NCI-H226 (cell line): ENCODE measurements at regions not wholly inside any gene's neighbourhood (a gene's known extent, or its start where the extent isn't known, plus 50 kb on each side); places are given as distances from the start of the nearest gene placed in this dataset.
"Not testable (repeated sequence)": the region's sequence is repeated elsewhere in the genome, so short reads cannot be mapped to it uniquely, and the experiment has no call there.

Experiments used
- DNase-seq: peaks from one replicate; pipeline ENCODE4 v3.0.0-alpha.2; 2015

DNA sequence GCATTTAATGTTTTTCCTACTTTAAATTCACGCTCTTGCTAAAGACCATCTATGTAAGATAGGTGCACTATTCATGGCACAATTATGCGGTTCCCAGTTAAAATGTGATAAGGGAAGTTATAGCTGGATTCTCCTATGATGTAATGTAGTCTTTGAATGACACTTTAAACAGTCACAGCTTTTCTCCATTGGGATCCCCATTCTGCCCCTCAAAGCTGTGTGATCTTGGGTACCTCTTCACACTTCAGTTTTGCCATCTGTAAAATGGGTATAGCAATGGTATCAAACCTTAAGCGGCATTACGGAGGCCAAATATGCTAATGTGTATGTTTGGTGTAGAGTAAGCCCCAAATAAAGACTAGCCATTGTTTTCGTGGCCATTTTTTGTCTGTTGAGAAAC, 64.7 kb upstream of the ZNF217 start:
- no peak for DNase-seq

DNA sequence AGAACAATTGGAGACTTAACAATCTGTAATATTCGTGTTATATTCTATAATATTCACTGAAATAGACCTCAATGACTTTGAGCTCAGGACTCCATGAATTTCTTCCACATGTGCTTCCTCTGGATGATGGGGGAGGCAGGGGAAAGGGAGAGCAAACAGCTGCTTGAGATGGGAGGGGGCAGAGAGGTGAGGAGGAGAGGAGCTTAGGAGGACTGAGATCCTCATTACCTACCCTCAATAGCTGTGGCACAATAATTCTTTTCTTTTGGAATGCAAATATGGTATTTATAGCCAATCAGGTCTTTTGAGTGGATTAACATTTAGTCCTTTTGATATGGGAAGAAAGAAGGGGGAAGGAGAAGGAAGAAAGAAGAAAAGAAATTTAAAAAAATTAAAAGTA, 64.1 kb upstream of the ZNF217 start:
- no peak for DNase-seq

DNA sequence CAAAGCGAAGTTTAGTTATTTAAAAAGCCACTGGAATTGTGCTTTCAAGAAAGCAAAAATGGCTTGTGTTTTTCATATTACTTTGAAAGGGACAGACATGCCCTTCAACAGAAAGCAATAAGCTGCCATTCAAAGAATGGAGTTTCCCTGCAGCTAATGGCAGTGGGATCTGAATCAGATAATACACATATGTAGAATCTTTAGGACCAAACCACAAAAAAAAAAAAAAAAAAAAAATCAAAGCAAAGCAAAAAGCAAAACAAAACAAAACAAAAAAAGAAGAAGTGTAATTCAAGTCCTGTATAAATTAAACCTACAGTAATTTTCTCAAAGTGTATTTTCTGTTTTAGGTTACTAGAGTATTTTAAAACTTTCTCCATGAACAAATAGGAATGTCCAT, 63.6 kb upstream of the ZNF217 start:
- DNase-seq = no peak

DNA sequence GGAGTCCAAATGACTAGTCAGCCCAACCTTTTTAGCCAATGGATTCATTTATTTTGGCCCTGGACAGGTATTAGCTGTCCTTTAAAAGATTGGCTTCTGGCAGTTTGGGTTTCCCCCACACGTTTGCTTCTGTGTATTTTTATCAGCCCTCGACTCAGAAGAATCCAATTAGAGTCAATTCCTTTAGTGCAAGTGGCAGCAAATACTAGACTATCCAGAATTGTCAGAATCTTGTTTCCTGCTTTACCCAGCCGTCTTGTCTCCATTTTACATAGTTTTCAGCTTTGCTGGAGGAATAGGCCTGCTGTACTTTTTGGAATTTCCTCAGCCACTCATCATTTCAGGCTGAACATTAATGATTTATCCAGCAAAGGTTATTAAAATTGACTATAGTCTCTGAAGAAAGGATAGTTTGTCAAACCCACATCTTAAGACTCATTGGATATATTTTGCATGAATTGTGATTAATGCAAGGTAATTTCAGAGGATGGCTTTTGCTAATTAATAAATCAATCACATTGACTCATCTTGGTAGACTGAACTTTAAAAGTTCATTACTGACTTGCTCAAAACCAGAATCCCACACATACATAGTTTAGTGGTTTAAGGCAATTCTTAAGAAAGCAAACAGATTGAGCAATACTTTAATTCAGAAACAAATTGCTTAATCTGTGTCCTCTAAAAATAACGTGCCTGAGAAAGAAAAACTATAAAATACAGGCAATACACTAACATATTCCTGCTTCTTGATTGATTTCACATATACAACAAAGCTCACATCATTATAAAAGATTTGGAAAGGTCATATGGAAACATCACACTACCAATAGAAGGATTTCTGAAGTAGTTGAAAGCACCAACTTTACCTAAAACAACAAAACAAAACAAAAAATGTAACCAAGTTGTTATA, 62.9 kb upstream of the ZNF217 start:
- DNase-seq = no peak

DNA sequence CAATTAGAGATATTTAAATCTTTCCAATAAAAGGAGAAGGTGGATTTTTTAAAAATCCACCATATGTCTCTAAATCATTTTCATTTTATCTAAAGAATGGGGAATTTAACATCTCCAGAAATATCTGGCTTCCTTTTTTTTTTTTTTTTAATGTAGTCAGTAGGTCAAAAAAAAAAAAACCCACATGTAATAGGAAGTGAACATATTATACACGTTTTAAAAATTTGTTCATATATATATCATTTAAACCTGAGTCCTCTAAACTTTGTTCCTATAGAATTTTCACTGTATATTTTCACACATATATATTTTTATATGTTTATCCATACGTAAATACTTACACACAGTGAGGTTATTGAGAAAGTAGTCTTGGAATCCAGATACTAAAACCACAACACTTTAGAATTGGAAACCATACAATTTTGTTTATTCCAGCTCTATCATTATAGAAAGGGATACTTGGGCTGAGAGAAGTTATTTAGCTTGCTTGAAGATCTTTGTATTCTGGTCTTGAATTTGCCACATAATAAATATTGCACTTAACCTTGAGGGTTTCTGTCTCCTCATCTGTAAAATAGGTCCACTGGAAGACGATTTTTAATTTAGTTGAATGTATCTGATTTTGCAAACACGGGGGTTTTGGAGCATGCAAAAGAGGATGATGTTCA, 62.1 kb upstream of the ZNF217 start:
- DNase-seq = no peak

DNA sequence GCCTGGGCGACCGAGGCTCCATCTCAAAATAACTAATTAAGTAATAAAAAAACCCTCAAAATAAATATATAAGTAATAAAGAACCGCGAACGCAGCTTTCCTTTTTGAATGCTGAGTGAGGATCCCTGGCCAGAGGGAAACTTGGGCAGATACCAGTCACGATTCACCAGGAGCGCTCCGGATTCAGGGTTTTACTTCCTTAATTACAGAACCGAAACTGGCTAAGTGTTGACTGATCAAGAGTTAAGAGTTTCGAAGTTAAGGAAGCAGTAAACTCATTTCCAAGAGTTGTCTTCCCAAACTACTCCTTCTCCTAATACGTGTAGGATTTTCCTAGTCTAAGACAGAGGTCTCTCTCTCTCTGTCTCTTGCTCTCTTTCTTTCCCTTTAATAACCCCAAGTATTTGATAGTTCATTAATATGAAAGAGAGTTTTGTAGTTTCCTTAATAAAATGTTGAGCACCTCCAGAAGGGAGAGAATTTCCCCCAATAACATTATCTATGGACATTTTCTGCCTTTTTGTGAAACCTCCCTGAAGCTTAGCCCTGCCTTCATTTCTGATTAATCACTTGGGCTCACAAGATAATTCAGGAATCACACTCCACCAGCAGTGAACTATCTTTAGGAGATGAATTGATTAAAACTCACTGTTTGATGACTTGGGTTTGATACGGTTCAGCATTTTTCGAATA, 61.4 kb upstream of the ZNF217 start:
- DNase-seq = no peak

DNA sequence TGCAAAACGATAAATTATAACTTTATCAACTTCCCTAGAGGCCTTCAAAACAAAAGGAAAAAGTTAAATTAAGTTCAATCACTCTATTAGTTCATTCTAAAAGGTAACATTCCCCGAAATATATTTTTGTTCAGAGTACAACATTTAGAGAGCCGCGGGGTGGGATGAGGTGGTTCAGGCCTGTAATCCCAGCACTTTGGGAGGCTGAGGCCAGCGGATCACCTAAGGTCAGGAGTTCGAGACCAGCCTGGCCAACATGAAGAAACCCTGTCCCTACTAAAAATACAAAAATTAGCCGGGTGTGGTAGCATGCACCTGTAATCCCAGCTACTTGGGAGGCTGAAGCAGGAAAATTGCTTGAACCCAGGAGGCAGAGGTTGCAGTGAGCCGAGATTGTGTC, 60.9 kb upstream of the ZNF217 start:
- DNase-seq = not testable (repeated sequence)

DNA sequence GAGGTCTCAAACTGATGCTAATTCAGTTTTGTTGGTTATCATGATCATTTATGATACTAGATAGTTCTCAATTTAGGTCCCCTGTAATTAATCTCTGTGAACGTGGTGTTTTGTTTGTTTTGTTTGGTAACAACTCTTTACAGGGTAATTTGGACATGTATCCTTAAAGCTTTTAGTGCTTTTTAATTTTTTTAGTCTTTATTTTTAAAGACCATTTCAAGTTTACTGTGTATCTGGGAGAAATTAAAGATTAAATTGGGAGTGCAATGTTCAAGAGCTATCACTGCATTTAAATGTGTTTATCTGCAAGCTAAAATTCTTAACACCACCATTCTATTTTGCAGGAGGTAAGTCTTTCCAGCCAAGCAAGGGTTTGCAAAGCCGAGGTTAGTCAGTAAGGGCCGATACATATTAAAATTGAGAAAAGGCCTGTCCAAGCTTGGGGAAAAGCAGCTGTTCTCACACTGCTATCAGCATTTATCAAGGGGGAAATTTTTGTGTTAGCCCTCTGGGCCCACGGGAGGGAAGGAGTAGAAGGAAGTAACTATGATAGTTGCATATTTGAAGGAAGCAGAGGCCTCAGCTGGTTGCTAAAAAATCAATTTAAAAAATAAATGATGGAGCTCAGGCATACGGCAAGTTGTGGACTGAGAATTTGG, 59.3 kb upstream of the ZNF217 start:
- DNase-seq = no peak

DNA sequence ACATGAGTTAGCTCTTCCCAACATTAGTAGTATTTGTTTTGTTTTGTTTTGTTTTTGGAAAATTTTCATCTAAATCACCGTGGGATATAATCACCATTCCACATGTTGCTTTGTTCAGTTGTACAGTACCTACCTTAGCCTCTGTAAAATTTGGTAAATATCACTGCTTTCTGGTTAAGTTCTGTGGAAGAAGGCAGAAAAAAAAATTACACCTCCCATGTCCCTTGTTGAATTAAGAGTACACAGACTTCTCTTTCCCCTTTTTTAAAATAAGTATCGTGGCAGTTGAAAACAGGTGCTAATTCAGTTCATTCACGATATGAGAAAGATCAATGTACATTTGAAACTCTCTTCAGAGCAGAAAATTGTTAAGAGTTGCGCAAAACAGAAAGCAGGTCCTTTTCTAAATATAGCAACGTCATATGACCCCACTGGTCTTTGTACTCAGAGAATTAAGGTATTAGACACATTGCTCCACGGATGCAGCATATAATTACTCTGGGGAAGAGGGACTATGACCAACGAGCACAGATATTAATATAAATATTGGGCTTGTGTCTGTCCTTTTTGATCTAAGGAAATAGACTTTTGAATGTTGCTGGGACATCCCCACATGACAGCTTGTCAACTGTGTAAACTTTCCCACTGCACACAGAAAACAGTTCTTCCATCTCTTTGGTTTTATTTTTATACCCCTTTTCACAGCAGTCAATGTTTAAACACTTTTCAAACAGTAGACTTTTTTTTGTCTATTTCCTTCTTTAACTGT, 58.6 kb upstream of the ZNF217 start:
- DNase-seq = no peak

DNA sequence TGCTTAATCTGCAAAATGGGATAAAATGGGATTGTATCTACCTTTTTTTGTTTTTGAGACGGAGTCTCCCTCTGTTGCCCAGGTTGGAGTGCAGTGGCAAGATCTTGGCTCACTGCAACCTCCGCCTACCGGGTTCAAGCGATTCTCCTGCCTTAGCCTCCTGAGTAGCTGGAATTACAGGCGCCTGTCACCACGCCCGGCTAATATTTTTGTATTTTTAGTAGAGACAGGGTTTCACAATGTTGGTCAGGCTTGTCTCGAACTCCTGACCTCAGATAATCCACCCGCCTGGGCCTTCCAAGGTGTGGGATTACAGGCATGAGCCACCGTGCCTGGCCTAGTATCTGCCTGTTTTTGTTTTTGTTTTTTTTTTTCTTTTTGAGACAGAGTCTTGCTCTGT, 55.9 kb upstream of the ZNF217 start:
- DNase-seq = not testable (repeated sequence)

DNA sequence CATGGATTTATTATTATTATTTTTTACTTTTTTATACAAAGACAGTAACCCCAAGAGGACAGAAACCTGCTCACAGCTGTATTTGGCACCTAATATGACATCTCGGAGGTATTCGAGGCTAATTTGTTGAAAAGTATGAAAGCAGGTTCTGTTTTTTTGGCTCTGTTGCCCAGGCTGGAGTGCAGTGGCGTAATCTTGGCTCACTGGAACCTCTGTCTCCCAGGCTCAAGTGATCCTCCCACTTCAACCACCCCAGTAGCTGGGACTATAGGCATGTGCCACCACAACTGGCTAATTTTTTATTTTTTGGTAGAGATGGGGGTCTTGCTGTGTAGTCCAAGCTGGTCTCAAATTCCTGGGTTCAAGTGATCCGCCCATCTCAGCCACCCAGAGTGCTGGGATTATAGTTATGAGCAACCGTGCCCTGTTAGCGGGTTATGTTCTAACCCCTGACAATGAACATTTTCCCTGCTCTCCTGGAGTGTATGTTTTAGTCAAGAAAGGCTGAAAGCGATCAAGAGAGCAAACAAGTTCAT, 53.7 kb upstream of the ZNF217 start:
- no peak for DNase-seq

DNA sequence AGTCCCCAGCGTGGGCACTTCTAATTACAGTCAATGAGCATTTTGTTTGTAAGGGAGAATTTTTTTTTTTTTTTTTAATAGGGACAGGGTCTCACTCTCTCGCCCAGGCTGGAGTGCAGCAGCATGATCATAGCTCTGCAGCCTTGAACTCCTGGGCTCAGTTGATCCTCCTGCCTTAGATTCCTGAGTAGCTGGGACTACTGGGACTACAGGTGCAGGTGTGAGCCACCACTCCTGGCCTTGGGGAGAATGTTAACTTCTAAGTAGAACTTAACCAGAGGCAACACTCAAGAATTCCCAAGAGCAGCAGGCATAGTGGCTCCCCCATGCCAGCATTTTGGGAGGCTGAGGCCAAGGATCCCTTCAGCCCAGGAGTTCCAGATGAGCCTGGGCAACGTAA, 52.9 kb upstream of the ZNF217 start:
- no peak for DNase-seq

DNA sequence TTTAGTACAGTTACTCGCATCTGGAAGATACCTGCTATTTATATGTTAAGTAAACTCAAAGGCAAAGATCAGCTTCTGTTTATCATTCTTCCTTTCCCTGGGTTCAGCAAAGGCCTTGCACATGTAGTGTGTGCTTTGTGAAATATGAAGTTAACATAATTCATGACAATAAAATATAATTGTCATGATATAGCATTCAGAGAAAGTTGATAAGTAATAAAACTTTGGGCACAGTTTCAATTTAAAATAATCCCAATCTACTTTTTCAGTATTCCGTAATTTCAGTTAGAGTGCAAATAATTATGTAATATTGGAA, 51.9 kb upstream of the ZNF217 start:
- DNase-seq = no peak

DNA sequence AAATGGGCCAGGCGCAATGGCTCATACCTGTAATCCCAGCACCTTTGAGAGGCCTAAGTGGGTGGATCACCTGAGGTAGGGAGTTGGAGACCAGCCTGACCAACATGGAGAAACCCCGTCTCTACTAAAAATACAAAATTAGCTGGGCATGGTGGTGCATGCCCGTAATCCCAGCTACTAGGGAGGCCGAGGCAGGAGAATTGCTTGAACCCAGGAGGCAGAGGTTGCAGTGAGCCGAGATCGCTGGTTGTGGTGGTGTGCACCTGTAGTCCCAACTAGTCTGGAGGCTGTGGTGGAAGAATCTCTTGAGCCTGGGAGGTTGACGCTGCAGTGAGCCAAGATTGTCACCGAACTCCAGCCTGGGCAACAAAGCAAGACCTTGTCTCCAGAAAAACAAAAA, 50.5 kb upstream of the ZNF217 start:
- DNase-seq = not testable (repeated sequence)
